Skin of body (tissue), 1 donor: ENCODE measurements at regions not wholly inside any gene's neighbourhood (a gene's known extent, or its start where the extent isn't known, plus 50 kb on each side); places are given as distances from the start of the nearest gene placed in this dataset.

Experiments
- DNase-seq: peaks from one replicate; lab custom pipeline; 2025; lab: John Stamatoyannopoulos, UW

DNA sequence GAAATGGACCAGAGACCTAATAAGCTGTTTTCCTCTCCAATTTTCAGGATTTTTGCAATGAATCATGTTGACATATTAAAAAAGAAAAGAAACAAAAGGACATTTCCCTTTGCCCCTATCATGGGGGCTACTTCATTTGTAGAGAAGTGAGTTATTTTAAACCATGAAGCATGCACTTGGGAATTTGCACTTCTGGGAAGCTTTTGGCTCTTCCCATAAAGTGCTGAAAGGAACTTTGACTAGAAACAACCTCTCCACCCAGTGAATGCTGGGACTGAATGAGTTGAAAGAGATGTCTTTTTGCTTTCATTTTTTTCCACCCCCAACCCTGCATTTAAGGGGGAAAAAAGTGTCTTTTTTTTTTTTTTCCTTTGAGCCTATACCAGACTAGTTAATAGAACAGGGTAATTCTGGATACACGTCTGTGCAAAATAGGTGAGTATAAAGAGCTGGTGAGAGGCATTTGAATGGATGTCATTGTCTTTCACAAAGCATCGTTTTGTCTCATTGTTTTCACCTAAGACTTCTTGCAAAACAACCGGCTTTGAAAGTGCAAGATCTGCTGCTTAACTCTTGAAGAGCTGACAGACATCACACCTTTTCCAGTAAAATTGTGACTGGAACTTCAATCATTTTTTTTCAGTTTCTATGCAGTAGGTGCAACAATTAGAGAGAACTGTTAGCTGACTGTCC lies 138.7 kb upstream of the BACH2 start:
- DNase-seq: no peak

DNA sequence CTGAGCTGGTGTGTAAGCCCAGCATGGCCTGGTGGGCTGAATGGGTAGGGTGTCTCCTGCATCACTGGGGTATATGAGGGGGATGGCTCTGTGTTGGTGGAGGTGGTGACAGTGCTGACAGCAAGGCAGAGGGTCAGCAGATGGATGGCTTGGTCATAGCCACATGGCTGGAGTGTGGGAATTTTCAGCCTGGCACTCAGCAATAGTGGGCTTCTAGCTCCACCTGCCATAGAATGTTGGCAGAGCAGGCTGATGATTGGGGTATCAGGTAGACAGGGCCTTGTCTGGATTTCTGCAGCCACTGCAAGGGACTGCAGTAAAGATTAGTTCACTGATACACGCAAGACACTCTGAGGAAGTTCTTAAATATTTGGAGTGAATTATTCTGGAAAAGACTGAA lies 137.5 kb upstream of the BACH2 start:
- no peak for DNase-seq

DNA sequence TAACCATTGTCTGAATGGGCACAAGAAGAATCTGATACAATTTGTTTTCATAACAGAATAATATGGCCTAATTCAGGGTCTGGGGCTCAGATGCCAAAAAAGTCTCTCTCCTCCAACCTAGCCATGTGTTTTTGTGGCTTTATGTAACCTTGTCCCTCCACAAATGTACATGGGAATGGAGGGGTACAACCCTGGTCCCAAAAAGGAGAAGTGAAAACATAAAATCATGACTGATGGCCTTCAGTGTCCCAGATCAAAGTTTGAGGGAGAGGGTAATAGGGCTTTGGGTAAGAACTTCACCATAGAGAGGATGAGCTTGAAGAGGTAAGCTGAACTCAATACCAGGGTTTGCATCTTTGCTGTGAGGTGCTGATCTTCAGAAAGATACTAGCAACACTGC lies 136.3 kb upstream of the BACH2 start:
- DNase-seq: no peak

DNA sequence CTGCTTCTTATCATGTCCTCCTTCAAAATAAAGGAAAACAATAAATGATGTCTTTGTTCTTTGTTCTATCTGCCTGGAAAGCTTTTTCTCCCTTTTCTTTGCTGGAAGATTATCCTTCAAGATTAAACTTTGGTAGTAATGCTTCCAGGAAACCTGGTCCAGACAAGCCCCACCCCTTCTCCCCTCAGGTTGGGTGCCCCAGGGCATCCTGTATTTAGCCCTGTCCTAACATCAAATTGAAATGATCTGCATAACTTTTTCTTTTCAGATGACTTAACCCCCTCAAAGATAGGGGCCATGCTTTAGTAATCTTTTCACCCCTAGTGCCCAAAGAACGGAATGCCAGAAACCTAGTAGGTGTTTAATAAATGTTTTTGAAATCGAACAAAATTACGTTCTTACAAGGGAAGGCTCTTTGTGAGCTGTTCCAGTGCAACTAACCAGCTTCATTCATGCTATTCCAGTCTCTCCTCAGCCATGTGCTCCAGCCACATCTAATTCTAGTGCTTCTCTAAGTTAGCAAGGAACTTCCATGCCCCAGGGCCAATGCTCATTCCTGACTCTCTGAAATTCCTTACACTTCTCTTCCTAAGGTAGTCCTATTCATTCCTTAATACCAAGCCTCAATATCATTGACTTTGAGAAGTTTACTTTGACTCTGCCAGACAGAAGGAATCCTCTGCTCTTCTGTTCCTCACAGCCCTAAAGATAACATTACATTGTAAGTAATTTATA lies 135.6 kb upstream of the BACH2 start:
- no peak for DNase-seq

DNA sequence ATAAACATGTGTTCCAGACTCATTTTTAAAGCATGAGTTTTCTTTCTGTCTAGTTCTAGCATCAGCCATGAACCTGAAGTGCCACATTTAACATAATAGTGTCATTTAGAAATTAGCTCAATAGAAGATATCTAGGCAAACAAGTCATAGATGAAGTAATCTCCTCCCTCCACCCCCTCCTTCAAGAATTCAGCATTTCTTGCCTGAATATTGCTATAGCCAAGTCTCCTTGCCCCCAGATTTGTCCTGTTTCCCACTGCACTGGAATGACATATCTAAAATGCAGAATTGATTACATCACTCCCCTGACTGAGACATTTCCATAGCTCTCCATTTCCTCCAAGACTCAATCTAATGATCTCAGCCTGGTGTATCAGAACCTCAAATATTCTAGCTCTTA lies 134.9 kb upstream of the BACH2 start:
- no peak for DNase-seq

DNA sequence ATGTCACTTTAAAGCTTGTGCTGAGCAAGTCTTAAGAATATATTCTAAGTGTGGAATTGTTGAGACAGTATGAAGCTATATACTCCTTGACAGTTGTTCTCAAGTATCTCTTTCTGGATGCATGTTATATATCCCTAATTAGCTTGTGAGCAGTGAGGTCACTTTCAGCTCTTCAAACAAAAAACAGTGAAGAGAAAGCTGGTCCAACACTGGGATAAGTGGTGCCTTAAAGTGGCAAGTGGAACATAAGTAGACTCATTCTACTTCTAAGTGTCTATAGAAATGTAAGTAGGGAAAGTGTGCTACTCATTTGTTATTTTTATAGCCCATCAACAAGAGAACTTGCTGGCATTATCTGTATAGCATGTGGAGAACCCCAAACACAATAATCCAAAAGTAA lies 133.1 kb upstream of the BACH2 start:
- no peak for DNase-seq

DNA sequence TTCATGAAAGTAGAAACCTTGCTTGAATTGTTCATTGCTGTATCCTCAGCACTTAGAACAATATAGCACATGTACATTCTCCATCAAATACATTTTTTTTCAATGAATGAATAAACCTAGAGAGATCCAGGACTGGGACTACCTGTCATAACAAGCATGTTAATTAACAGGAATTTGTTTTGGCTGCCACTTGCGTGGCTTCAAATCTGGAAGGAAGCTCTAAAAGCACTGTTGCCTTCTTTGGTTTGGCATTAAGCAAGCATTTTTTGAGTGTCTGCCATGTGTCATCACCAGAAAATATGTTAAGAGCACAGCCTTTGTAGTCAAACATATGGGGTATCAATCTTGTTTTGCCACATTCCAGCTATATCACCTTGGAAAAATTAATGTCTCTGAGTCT lies 131.9 kb upstream of the BACH2 start:
- DNase-seq: no peak

DNA sequence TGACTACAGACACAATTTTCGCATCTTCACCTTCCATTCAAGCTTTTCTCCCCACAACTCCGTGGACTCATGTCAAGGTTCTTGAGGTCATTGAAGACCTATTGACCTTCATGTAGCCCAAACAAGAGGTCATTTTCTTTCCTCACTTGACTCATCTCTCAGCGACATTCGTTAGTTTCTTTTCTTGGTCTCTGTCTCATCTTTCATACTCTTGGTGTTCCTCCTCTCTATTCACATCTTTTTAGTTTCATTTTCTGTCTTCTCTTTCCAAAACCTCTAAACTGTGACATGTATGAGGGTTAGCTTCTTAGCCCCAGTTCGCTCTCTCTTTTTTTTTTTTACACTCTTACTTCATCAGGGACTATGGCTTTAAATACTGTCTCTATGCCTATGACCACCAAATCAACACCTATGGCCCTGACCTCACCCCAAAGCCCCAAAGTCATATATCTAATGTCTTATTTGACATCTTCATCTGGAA lies 128.6 kb upstream of the BACH2 start:
- DNase-seq: no peak

DNA sequence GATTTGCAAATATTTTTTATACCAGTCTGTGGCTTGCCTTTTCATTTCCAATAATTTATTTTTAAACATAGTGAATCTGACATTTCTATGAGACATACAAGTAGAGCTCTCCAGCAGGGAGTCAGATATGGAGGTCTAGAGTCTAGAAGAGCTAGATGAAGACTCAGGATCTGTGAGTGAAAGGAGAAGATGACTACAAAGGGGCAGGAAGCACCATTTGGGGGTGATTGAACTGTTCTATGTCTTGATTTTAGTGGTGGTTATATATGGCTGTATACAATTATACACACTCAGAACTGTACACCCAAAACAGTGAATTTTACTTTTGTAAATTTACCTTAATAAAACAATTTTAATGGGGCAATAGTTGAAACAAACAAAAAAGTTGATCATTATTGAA lies 127.9 kb upstream of the BACH2 start:
- DNase-seq: no peak

DNA sequence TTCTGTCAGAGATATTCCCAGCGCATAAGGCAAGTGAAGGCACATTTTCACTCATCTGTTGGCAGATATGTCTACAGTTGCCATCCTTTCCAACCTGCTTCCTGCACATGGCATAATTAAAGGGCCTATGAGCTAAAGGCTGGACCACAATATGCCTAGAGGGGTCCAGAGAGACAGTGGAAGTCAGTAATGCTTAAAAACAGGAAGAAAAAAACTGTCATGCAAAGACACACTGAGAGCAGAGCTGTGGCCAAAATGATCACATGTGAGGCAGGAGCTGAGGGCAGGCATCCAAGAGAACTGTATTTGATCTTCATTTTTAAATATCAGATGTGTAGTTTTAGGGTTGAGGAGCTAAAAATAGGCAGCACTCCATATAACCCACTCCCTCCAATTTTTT lies 125.0 kb upstream of the BACH2 start:
- no peak for DNase-seq

DNA sequence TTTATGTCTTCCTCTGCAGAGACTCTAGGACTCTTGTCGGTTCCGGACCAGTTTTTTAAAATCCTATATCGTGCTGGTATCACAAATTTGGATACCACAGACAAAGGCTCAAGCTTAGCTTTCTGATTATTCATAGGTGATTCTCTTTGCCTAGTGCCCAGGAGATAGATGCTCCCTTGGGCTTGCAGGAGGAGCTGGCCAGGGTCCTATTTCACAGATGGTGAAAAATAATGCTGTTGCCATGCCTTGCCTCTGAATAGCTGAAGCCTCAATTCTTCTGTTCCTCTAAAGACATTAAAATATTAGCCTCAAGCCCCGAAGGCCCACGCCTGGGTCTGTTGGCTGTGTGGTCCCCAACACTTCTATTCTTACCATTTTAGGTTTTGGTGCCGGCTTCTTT lies 123.9 kb upstream of the BACH2 start:
- DNase-seq: no peak

DNA sequence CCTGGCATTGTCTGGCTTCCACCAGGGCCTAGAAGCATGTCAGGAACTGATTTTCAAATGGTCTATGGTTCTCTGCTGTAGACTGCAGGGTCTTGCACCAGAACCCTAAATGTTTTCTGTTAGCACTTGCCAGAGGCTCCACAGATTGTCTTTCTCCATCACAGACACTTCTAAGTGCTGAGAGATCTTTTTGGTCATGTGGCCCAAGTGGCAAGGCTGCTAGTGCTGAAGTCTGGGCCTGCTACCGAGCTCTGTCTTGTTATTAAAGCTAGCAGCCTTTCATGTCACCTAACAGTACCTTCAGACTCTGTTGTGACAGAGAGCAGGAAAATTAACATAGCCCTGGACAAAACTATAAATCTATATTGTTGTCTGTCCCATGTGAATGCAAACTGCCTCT lies 120.7 kb upstream of the BACH2 start:
- no peak for DNase-seq

DNA sequence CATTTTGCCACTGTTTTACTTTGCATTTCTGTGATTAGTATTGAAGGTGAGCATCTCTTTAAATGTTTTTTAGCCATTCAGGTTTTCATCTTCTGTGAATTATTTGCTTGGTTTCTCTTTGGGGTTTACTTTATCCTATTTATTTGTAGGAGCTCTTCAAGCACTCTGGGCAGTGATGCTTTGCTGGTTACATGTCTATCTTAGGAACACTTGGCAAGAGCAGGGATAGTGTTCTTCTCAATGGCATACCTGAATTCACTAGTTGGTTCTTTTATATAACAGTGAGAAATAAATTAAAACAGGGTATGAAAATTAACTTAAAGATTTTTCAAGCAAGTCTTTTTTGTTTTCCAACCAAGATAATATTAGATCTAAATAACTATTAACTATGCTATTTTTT lies 119.7 kb upstream of the BACH2 start:
- DNase-seq: no peak

DNA sequence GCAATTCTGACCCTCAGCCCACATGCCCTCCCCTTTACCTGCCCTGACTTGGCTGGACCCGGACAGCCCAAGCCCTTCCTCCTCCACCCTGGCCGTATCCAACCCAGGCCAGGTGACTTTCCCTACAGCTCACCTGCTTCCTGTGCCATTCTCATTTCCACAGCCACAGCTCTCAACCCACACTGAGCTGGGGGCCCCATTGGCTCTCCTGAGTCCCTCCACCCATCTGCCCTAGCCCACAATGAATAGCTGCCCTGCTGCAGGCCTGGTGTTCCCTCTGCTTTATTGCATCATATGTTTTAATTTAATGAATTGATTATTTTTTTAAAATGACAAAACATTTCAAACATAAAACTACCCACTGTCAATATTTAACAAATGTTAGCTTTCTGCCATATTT lies 118.5 kb upstream of the BACH2 start:
- no peak for DNase-seq

DNA sequence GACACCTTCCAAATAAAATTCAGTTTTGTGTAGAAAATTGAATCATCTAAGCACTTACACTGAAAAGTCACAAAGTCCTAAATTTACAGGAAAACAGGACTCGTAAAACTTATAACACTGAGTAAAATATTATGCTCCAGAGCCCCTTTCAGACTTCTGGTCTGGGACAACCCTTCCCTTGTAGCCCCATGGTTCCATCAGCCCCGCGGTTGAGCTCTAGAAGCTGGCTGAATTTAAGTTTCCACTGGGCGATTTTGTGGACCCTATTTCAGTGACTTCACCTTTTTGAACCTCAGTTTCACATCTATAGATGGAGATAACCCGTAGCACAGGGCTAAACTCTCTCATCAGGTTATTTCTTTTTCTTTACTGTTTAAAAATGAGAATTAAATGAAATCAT lies 117.7 kb upstream of the BACH2 start:
- no peak for DNase-seq

DNA sequence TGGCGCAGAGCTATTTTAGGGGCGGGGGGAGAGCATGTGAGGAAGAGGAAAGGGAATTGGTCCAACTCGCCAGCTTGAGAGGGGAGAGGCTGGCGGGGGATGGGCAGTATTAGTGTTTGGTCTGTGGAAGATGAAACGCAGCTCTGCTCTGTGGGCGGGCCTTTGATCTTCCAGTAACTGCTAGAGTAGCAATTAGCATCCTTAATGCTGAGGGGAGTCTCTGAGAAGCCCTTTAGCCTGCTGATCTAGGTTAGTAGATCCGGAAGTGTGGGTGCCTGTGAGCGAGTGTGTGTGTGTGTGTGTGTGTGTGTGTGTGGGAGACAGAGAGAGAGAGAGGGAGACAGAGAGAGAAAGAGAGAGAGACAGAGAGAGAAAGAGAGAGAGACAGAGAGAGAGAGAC lies 117.2 kb upstream of the BACH2 start:
- DNase-seq: peak; percentile 13

DNA sequence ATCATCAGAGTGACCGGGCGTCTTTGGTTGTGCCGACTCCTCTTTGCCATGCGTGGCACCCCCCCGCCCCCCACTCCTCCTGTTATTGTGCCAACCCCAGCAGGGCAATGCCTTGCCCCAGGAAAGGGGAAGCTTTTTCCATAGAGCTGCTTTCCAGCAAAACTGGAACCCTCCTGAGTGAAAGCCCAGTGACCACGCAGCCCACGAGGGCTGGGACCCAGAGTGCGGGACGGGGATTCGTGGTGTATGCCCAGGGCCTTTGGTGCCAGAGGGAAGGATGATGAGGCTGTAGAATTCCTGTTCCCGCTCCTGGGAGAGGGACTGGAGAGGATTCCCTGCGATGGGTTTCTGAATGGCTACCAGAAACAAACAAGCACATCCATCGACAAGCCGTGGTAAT lies 116.8 kb upstream of the BACH2 start:
- no peak for DNase-seq

DNA sequence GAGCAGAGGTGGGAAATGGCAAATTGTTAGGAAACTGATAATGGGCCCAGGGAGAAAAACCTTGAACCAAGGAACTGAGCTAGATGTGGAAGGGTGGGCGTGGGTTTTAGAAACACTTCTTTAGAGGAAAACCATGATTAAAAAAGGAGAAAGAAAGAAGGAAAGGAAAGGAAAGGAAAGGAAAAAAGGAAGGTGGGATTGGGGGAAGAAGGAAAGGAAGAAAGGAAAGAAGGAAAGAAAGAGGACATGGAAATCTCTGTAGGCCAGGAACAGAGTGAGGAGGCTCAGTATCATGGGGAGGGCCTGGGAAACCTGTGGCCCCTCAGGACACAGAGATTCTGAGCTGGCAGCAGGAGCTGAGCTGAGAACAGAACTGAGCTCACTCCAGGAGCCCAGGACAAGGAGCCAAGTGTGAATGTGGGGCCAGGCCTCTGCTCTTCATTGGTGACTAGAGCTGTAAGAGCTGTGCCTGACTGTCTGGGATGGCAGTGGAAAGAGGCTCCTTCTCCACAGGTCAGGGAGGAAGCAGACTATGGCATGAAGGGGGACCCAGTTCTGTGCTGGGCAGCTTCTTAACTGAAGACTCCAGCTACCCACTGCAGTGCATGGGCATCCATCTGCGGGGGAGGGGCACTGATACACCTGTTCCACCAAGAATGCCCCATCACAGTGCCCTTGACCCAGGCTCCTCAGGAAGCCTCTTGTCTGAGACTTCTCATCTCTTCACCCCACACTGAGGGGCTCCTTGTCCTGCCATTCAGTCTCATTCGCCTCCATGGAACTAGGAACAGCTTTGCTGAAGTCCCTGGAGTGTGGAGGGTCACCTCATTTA lies 116.1 kb upstream of the BACH2 start:
- no peak for DNase-seq

DNA sequence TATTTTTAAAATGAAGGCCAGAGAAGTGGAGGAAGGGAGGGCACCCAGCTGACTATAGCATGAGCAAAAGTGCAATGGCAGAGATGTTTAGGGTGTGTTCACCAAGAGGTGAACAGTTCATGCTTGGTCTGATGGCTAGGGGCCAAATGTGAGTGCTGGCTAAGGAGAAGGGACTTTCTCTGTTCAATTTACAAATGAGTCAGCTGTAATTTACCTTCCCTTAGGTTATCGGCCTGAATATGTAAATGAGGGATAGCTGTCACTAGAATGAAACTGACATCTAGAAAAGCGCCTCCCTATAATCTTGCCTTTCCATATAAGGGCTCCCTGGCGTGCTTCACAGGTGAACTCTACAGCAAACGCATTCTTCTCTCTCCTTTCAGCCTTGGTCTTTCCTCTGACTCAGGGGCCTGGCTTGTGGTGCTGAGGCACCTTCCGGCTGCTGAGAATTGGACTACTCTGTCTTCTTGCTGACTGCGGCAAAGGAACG lies 114.7 kb upstream of the BACH2 start:
- no peak for DNase-seq

DNA sequence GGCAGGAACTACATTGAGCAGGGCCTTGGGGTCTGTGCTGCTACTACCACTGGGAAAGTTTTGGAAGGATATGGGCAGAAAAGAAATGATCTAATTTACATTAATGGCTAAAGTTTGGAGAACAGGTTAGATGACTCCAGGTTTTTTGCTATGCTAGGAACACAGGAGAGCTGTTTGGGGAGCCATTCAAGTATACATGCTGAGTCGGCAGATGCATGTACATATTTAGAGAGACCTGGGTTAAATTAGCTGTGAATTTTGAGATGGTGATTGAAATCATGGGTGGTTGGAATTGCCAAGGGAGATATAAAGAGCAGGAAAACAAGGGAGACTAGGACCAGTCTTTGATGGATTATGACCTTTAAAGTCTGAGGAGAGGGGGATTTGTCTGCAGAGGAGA lies 113.1 kb upstream of the BACH2 start:
- no peak for DNase-seq

DNA sequence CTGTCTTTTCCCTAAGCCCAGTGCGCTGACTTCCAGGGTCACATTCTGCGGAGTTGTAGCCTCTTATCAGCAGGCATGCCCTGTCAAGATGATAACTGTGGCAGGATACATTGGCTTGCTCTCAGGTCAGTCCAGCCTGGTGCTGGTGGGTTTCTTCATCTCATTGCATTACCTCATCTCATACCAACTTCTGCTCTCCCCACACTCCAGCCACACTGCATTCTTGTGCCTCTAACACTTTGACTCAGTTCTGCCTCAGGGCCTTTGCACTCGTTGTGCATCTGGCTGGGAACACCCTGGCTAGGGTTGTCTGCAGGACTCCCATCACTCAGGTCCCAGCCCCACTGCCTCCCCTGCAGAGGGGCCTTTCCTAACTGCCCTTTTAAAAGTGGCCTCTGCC lies 110.3 kb upstream of the BACH2 start:
- no peak for DNase-seq

DNA sequence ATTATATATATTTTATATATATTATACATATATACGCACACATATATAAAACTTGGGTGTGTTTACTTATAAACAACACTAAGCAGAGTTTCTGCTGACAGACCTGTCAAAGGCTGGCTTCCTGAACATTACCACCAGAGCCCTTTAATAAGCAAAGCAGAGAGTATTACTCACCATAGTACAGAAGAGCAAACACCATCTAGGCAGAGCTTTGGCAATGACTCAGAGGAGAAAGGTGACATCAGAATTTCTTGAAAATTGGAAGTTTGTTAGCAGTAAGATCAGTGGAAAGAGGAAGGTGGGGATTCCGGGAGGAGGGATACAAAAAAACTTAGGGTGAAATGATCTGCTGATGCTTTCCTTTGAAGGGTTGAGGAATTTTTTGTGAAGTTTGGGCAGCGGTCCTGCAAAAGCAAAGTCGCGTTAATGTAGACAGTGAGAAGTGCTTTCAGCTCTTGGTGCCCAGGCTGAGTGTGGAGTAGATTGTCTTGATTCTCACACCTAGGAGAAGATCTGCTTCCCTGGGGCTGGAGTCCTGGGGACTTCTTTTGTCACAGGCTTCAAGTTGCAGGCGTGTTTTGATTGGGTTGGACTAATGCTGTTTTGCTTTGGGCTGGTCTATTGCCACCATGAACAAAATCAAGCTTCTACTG lies 109.6 kb upstream of the BACH2 start:
- DNase-seq: no peak
